TTC549 (cell line): ENCODE measurements at regions not wholly inside any gene's neighbourhood (a gene's known extent, or its start where the extent isn't known, plus 50 kb on each side); places are given as distances from the start of the nearest gene placed in this dataset.

Source experiments
- FAIRE-seq: peaks from 2 replicates; lab custom pipeline; 2012; peaks lifted over from hg19 to GRCh38; lab: Jason Lieb, UNC

GRCh38 chr1:53378061-53378460 is 50.2 kb upstream of the LRP8 start:
- FAIRE-seq = no peak

- no peak for FAIRE-seq
These were observed 51.2 kb upstream of the LRP8 start for GRCh38 chr1:53378932-53379661.

- no peak for FAIRE-seq
These were observed 51.8 kb upstream of the LRP8 start for GRCh38 chr1:53379662-53380002.

- FAIRE-seq = no peak
These were observed 52.4 kb upstream of the LRP8 start for GRCh38 chr1:53380296-53380695.

- no peak for FAIRE-seq
These were observed 54.0 kb upstream of the LRP8 start for GRCh38 chr1:53381790-53382401.

GRCh38 chr1:53383136-53383870 is 55.4 kb upstream of the LRP8 start:
- no peak for FAIRE-seq

GRCh38 chr1:53384796-53385195 is 56.9 kb upstream of the LRP8 start:
- FAIRE-seq = no peak

GRCh38 chr1:53385276-53386225 is 57.7 kb upstream of the LRP8 start:
- no peak for FAIRE-seq

GRCh38 chr1:53388963-53389362 is 61.1 kb upstream of the LRP8 start:
- no peak for FAIRE-seq

- FAIRE-seq = no peak
These were observed 62.4 kb upstream of the LRP8 start for GRCh38 chr1:53390261-53390660.

GRCh38 chr1:53390736-53391135 is 62.9 kb upstream of the LRP8 start:
- FAIRE-seq = no peak

GRCh38 chr1:53391296-53391695 is 63.4 kb upstream of the LRP8 start:
- no peak for FAIRE-seq

- FAIRE-seq = no peak
These were observed 64.1 kb upstream of the LRP8 start for GRCh38 chr1:53391982-53392381.

- no peak for FAIRE-seq
These were observed 64.6 kb upstream of the LRP8 start for GRCh38 chr1:53392460-53392859.

GRCh38 chr1:53393325-53393792 is 65.5 kb upstream of the LRP8 start:
- FAIRE-seq = peak; percentile 74

GRCh38 chr1:53394306-53394705 is 64.9 kb upstream of the DMRTB1 start:
- no peak for FAIRE-seq

- no peak for FAIRE-seq
These were observed 63.5 kb upstream of the DMRTB1 start for GRCh38 chr1:53395671-53396215.

- FAIRE-seq = no peak
These were observed 62.5 kb upstream of the DMRTB1 start for GRCh38 chr1:53396573-53397268.

GRCh38 chr1:53398091-53398490 is 61.1 kb upstream of the DMRTB1 start:
- no peak for FAIRE-seq

GRCh38 chr1:53398576-53399365 is 60.4 kb upstream of the DMRTB1 start:
- no peak for FAIRE-seq
